Small intestine (tissue), 7 donors: ENCODE measurements at regions not wholly inside any gene's neighbourhood (a gene's known extent, or its start where the extent isn't known, plus 50 kb on each side); places are given as distances from the start of the nearest gene placed in this dataset.

ENCODE experiments used
- DNase-seq, 2 donors: peaks; one replicate each; pipeline versions ENCODE4 v3.0.0 to v3.0.0-alpha.2; 2013
- FAIRE-seq: peaks from 2 replicates; lab custom pipeline; 2012; peaks lifted over from hg19 to GRCh38; lab: Jason Lieb, UNC
- H3K27ac ChIP-seq, 3 donors: one replicate each; pipeline ENCODE4 v1.5.1; 2013; ENCODE audit warnings: low read length in 2 of 3, mild to moderate bottlenecking in 2 of 3, control low read depth in 1 of 3, inconsistent platforms in 1 of 3, low read depth in 1 of 3, moderate library complexity in 1 of 3
- H3K27me3 ChIP-seq, 3 donors: one replicate each; pipeline ENCODE4 v1.6.1; 2013; ENCODE audit warnings: low read length in 3 of 3, inconsistent platforms in 1 of 3; ENCODE audit not compliant: control insufficient read depth in 3 of 3, insufficient read depth in 3 of 3
- H3K36me3 ChIP-seq, 3 donors: one replicate each; pipeline ENCODE4 v1.6.1; 2013; ENCODE audit warnings: low read length in 3 of 3, inconsistent platforms in 1 of 3, low read depth in 1 of 3, mild to moderate bottlenecking in 1 of 3, moderate library complexity in 1 of 3; ENCODE audit not compliant: control insufficient read depth in 3 of 3, insufficient read depth in 2 of 3
- H3K4me1 ChIP-seq, 3 donors: one replicate each; pipeline ENCODE4 v1.6.1; 2013; ENCODE audit warnings: low read length in 2 of 3, inconsistent platforms in 1 of 3, low read depth in 1 of 3, mild to moderate bottlenecking in 1 of 3, moderate library complexity in 1 of 3; ENCODE audit not compliant: control insufficient read depth in 3 of 3, insufficient read depth in 2 of 3
- H3K4me3 ChIP-seq, 3 donors: one replicate each; pipeline ENCODE4 v1.5.1; 2013; ENCODE audit warnings: low read length in 3 of 3, control low read depth in 1 of 3, inconsistent platforms in 1 of 3, low read depth in 1 of 3, mild to moderate bottlenecking in 1 of 3, moderate library complexity in 1 of 3
- H3K9me3 ChIP-seq, 2 donors: one replicate each; pipeline ENCODE4 v1.6.1; 2013; ENCODE audit warnings: low read depth in 1 of 2, low read length in 1 of 2; ENCODE audit not compliant: control insufficient read depth in 2 of 2, insufficient read depth in 1 of 2
- WGBS, 3 donors: extraction: QIAGEN DNeasy Blood & Tissue Kit; methylation state at CpG; one replicate each; pipeline ENCODE4 v1.1.7; 2013; 5-methylcytosine and 5-hydroxymethylcytosine counted together
- donor health status: healthy with polysubstance abuse.
- donor health status: control.
- donor health status: control.
- donor health status: Bipolar disorder and iron deficiency.
- donor health status: healthy.

DNA sequence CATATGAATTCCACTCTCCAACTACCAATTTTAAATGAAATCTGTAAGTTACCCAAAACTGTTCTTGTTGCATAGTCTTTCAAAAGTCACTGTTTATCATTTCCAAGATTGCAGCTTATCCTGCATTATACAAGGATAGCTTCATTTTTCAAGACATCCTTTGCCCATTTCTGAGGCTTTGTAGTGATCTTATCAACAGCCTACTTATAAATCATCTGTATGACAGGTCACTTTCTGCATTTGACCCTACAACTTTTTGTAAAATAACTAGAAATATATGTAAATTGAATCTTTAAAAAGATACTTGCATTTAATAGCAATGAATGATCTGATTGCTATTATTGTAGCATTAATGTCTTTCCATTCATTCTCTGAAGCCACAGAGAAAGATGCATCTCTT lies 521.1 kb downstream of the UTRN start:
- Histone ChIP-seq H3K36me3 (peaks cover 0 to 2% (median 0%) of the 10 kb centered on the region in 3 donors), H3K9me3 (no peaks in the 10 kb centered on the region), H3K27me3 (no peaks in the 10 kb centered on the region), H3K4me3 (no peak overlapping the region), H3K27ac (no peak overlapping the region), H3K4me1 (no peaks in the 10 kb centered on the region)
- FAIRE-seq (peak; percentile 51), DNase-seq (no peak)

DNA sequence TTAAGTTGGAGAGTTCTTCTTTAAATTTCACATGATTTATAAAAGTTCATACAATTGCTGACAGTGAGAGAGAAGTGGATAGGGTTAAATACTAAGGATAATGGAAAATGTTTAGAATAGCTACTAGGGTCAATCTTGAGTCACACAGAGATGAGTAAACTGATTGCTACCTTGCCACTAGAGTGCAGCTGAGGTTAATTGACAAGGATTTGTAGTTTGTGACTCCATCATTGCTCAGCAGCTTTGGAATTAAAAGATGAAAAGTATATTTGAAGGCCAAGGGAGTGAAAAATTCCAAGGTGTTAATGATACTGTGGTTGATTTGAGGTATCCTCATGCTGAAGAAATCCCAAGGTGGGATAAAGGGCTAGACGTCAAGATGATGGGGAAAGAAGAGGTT lies 524.0 kb downstream of the UTRN start:
- H3K36me3 ChIP-seq, result peaks cover 0 to 3% (median 3%) of the 10 kb centered on the region in 3 donors
- H3K27me3 ChIP-seq, result no peaks in the 10 kb centered on the region
- no peak overlapping the region for H3K27ac ChIP-seq
- WGBS, 3 donors, result 59 to 91% (median 89%) methylated on average over 1 of the region's 1 CpG
- no peaks in the 10 kb centered on the region for H3K4me1 ChIP-seq
- no peak for DNase-seq
- no peak for FAIRE-seq
- no peaks in the 10 kb centered on the region for H3K9me3 ChIP-seq
- H3K4me3 ChIP-seq, result no peak overlapping the region

DNA sequence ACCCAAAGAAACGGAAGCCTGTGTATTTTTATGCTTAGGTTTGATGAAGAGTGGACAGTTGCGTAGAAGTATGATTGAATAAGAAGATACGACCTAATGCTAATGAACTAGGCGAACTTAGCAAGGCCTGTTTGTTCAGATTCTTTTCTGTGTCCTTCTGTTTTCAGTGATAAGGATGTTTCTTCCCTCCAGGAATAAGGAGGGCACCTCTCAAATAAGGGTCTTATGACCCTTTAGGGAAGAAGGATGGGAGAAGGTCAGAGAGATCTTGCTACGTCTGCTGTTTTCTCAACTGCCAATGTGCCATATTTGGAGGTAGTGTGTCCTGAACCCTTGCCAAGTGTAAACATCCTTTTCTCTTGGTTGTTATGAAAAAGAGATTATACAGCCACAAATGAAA lies 524.8 kb downstream of the UTRN start:
- Histone ChIP-seq H3K27ac (no peak overlapping the region), H3K4me3 (no peak overlapping the region), H3K4me1 (no peaks in the 10 kb centered on the region), H3K36me3 (peaks cover 0 to 3% (median 2%) of the 10 kb centered on the region in 3 donors), H3K27me3 (no peaks in the 10 kb centered on the region), H3K9me3 (no peaks in the 10 kb centered on the region)
- no peak for FAIRE-seq
- no peak for DNase-seq
- WGBS, 3 donors, result 87 to 94% (median 93%) methylated on average over 5 of the region's 5 CpGs

DNA sequence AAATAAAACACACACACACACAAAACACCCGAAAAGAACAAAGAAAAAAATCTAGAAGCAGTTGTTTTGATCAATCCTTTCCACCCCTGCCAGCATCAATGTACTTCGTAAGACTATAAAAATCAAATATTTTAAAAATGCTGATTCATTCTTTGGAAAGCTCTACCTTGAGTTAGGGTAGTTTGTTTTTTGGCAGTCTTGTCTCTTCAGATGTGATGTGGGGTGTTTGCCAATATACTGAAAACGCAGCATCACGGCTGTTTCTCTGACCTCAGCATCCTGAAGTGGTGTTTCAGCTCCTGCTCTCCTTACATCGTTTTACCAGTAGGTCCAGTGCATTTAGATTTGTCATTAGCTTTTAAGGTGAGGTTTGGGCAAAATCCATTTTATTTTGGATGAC lies 526.0 kb downstream of the UTRN start:
- Histone ChIP-seq H3K36me3 (peaks cover 0 to 3% (median 2%) of the 10 kb centered on the region in 3 donors), H3K4me3 (no peak overlapping the region), H3K27me3 (no peaks in the 10 kb centered on the region), H3K4me1 (no peaks in the 10 kb centered on the region), H3K27ac (no peak overlapping the region), H3K9me3 (no peaks in the 10 kb centered on the region)
- DNase-seq (no peak), FAIRE-seq (no peak)
- 91 to 96% (median 95%) methylated on average over 5 of the region's 5 CpGs for WGBS, 3 donors

DNA sequence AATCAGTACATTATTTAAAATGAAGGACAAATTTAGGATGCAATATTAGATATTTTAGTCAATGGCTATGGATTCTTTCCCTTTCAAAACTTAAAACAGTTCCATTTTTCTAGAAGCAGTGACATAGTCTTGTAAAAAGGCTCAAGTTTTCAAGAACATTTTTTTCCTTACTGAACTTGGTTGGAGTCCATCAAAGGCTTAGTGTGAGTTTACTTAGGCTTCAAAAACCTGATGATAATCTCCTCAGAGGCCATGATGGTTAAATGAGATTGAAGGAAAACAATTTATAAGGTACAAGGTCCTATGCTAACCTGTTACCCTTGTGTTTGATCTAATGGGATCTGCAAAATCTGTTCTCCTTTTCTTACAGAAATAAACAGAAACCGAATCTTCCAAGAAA lies 531.8 kb downstream of the UTRN start:
- H3K27ac ChIP-seq, result no peak overlapping the region
- H3K27me3 ChIP-seq, result no peaks in the 10 kb centered on the region
- H3K4me3 ChIP-seq, result no peak overlapping the region
- H3K4me1 ChIP-seq, result no peaks in the 10 kb centered on the region
- no peak for DNase-seq
- 68 to 94% (median 83%) methylated on average over 1 of the region's 1 CpG for WGBS, 3 donors
- peaks cover 0 to 3% (median 0%) of the 10 kb centered on the region in 3 donors for H3K36me3 ChIP-seq
- no peaks in the 10 kb centered on the region for H3K9me3 ChIP-seq
- peak; percentile 47 for FAIRE-seq

DNA sequence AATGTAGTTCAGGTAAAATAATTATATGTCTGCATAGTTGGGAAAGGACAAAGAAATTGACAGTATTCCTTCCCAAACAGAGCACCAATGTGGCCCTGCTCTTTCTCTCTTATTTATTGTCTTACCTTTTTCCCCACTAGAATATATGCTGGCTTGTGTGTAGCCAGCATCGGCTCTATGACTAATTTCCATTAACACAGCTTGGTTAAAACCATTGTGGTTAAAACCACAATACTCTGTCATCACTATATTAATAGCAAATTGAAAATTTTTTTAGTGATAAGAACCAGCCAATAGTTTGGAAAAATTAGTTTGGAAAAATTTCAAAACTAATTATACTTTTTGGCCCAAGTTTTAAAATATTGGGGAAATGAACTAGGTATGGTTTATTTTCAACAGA lies 535.1 kb downstream of the UTRN start:
- DNase-seq (no peak), FAIRE-seq (no peak)
- 76 to 79% (median 79%) methylated on average over 1 of the region's 1 CpG for WGBS, 3 donors
- H3K9me3 ChIP-seq, result no peaks in the 10 kb centered on the region
- no peaks in the 10 kb centered on the region for H3K4me1 ChIP-seq
- peaks cover 0 to 6% (median 0%) of the 10 kb centered on the region in 3 donors for H3K36me3 ChIP-seq
- no peak overlapping the region for H3K4me3 ChIP-seq
- no peak overlapping the region for H3K27ac ChIP-seq
- no peaks in the 10 kb centered on the region for H3K27me3 ChIP-seq

DNA sequence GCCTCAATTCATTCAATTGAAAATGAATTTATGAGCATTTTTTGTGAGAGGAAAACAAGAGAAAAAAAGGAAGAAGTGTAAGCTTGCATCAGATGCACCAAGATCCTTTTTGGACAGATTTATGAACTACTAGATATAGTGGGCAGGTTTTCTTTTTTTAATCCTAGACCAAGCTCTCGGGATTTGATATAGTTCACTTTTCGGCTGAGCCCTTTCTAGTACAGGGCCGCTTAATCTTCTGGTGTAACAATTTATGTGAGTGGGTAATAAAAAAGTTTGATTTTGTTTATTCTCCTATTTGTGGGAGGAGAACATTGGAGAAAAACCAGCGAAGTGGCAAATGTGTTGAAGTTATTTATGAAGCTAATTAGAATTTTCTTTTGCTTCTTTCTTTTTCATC lies 538.0 kb downstream of the UTRN start:
- DNase-seq (no peak), FAIRE-seq (no peak)
- Histone ChIP-seq H3K4me3 (no peak overlapping the region), H3K9me3 (no peaks in the 10 kb centered on the region), H3K4me1 (no peaks in the 10 kb centered on the region), H3K27me3 (no peaks in the 10 kb centered on the region), H3K36me3 (peaks cover 0 to 6% (median 0%) of the 10 kb centered on the region in 3 donors), H3K27ac (no peak overlapping the region)
- WGBS, 3 donors, result 81 to 92% (median 91%) methylated on average over 4 of the region's 4 CpGs

DNA sequence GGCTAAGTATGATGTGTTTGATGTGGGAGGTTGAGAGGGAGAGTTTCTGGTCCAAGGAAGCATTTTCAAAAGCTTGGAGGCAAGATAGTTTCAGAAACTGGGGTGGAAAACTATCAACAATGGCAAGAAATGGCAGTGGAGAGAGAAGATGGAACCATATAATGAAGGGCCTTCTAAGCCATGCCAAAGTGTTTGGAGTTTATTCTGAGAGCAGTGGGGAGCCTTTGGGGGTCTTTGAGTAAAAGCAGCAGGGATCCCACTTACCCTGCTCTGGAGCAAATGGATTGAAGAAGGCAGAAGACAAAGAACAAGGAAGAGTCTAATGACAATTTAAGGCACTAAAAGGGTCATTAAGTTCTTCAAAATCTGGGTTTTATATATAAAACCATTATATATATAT lies 538.9 kb downstream of the UTRN start:
- no peak for DNase-seq
- FAIRE-seq, result no peak
- Histone ChIP-seq H3K36me3 (peaks cover 0 to 6% (median 4%) of the 10 kb centered on the region in 3 donors), H3K4me3 (no peak overlapping the region), H3K9me3 (no peaks in the 10 kb centered on the region), H3K4me1 (no peaks in the 10 kb centered on the region), H3K27me3 (no peaks in the 10 kb centered on the region), H3K27ac (no peak overlapping the region)

DNA sequence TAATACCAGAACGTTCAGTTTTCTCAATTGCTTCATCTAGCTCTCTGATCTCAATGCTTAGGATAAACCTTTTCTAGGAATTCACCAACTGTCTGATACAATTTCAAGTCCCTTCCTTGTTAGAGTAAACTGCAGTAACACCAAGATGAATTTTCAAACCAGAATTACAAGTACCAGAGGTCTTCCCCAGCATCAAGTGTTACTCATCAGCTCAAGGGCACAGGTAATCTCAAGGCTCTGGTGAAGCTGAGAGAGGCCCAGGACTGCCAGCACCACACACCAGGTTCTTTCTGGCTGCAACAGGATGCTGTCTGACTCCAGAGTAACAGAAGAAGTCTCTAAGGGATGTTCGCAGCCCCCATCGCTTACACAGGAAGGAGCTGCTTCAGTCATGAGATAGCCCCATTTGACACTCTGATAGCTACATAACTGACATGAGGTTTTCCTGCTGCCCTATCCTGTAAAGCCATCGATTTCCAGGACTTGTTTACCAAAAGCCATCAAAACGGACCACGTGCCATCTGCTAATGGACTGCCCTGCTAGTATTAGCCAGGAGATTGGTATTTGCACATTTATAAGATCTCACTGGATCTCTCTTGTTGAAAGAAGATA lies 549.4 kb downstream of the UTRN start:
- Histone ChIP-seq H3K27ac (no peak overlapping the region), H3K9me3 (no peaks in the 10 kb centered on the region), H3K27me3 (no peaks in the 10 kb centered on the region), H3K4me3 (no peak overlapping the region), H3K4me1 (no peaks in the 10 kb centered on the region), H3K36me3 (peaks cover 0 to 15% (median 6%) of the 10 kb centered on the region in 3 donors)
- 83 to 92% (median 90%) methylated on average over 6 of the region's 6 CpGs for WGBS, 3 donors
- FAIRE-seq (no peak), DNase-seq (no peak)
